ENCODE measurements at regions not wholly inside any gene's neighbourhood (a gene's known extent, or its start where the extent isn't known, plus 50 kb on each side); places are given as distances from the start of the nearest gene placed in this dataset.

- TF ChIP-seq, protein P1, sequence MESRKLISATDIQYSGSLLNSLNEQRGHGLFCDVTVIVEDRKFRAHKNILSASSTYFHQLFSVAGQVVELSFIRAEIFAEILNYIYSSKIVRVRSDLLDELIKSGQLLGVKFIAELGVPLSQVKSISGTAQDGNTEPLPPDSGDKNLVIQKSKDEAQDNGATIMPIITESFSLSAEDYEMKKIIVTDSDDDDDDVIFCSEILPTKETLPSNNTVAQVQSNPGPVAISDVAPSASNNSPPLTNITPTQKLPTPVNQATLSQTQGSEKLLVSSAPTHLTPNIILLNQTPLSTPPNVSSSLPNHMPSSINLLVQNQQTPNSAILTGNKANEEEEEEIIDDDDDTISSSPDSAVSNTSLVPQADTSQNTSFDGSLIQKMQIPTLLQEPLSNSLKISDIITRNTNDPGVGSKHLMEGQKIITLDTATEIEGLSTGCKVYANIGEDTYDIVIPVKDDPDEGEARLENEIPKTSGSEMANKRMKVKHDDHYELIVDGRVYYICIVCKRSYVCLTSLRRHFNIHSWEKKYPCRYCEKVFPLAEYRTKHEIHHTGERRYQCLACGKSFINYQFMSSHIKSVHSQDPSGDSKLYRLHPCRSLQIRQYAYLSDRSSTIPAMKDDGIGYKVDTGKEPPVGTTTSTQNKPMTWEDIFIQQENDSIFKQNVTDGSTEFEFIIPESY (IDR thresholded peaks at IDR 0.05; ENCODE audit: extremely low read depth, insufficient replicate concordance, low read length): no peak
- TF ChIP-seq CTCF (IDR thresholded peaks at IDR 0.05 in 2 of 3, conservative IDR thresholded peaks at IDR 0.05 in 1 of 3; ENCODE audit: borderline replicate concordance in 1 of 3, insufficient read depth in 1 of 3, low read depth in 2 of 3, low read length in 2 of 3) (no peak), ZFX (IDR thresholded peaks at IDR 0.05) (no peak), ZNF274 (IDR thresholded peaks at IDR 0.05; ENCODE audit: low read depth, low read length) (no peak), EZH2phosphoT487 (IDR thresholded peaks at IDR 0.05; ENCODE audit: borderline replicate concordance) (no peak)
These were observed 912.5 kb upstream of the PABPC4L start (continued) for GRCh38 chr4:135114079-135114478.

DNA sequence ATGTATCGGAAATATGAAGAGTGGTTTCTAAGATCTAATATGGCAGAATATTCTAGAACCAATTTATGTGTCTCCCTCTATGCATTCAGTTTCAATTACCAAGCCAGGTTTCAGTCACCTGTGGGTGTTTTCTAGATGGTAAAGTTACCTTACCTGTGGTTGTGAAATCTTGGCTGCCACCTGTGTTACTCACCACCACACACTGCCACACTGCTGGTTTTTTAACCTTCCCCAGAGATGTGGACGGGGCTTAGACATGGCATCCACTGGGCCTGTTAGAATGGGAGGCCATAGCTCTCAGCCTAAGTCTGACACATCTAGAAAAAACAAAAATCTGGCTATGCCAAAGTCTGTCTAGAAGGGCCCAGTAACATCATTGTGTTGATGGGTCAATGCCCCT lies 896.5 kb upstream of the PABPC4L start:
- Histone ChIP-seq H2AFZ (ENCODE audit: low read depth, low read length, poor library complexity, severe bottlenecking) (no peak overlapping the region), H3K4me2 (ENCODE audit: low read length) (no peak overlapping the region), H3K9ac (ENCODE audit: low read length) (no peak overlapping the region), H3K4me1 (ENCODE audit: control insufficient read depth in 1 of 2, insufficient read depth in 2 of 2, low read length in 2 of 2) (no peaks in the 10 kb centered on the region), H3K27me3 (ENCODE audit: insufficient read depth, low read length) (no peaks in the 10 kb centered on the region), H3K9me2 (ENCODE audit: insufficient read depth) (no peaks in the 10 kb centered on the region; the same call in 1 of the 2 replicates), H3K79me2 (ENCODE audit: insufficient read depth, low read length) (no peaks in the 10 kb centered on the region), H3K4me3 (replicated peaks in 1 of 2; ENCODE audit: low read depth in 1 of 2, low read length in 2 of 2) (no peak overlapping the region), H3K27ac (ENCODE audit: low read depth, low read length) (no peak overlapping the region), H3K9me3 (ENCODE audit: control insufficient read depth in 1 of 2, insufficient read depth in 1 of 2, low read depth in 1 of 2, low read length in 2 of 2) (no peaks in the 10 kb centered on the region), H3K36me3 (ENCODE audit: control insufficient read depth in 1 of 2, insufficient read depth in 2 of 2, low read length in 2 of 2) (no peaks in the 10 kb centered on the region), H4K20me1 (ENCODE audit: insufficient read depth) (no peaks in the 10 kb centered on the region)
- BruUV-seq (replicated peaks): no TSS peak
- DNase-seq (ENCODE audit: low read depth, low spot score) (no peak), ATAC-seq (no peak)
- ChIA-PET POLR2A (no interaction called here), RAD21 (ENCODE audit: low non-redundant PET in 1 of 2, low total read pairs in 2 of 2, uncharacterized antibody in 2 of 2, unreplicated experiment in 2 of 2) (no interaction called here), CTCF (no interaction called here)
- intact Hi-C loops (cut with micrococcal nuclease): no loop called here
- no peak for TF ChIP-seq TCF7L2 (IDR thresholded peaks at IDR 0.05; ENCODE audit: borderline replicate concordance, extremely low read depth, insufficient read depth, insufficient read length)
- TF ChIP-seq ZFX (IDR thresholded peaks at IDR 0.05): no peak
- TF ChIP-seq, protein P2, sequence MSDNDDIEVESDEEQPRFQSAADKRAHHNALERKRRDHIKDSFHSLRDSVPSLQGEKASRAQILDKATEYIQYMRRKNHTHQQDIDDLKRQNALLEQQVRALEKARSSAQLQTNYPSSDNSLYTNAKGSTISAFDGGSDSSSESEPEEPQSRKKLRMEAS (IDR thresholded peaks at IDR 0.05): no peak
- no peak for TF ChIP-seq EZH2 (IDR thresholded peaks at IDR 0.05)
- TF ChIP-seq, protein P1 (IDR thresholded peaks at IDR 0.05; ENCODE audit: extremely low read depth, insufficient replicate concordance, low read length): no peak
- no peak for TF ChIP-seq JUND (IDR thresholded peaks at IDR 0.05)
- no peak for TF ChIP-seq POLR2A (IDR thresholded peaks at IDR 0.05; ENCODE audit: borderline replicate concordance, extremely low read depth, insufficient read depth, insufficient read length)
- no peak for TF ChIP-seq SIN3A (IDR thresholded peaks at IDR 0.05; ENCODE audit: low read depth)
- TF ChIP-seq FOSL1 (IDR thresholded peaks at IDR 0.05; ENCODE audit: low read depth): no peak
- no peak for TF ChIP-seq RAD21 (IDR thresholded peaks at IDR 0.05; ENCODE audit: low read depth)
- no peak for TF ChIP-seq ELF1 (IDR thresholded peaks at IDR 0.05; ENCODE audit: borderline replicate concordance, low read depth)
- no peak for TF ChIP-seq POLR2AphosphoS5 (IDR thresholded peaks at IDR 0.05; ENCODE audit: low read depth, low read length)
- no peak for TF ChIP-seq SP1 (IDR thresholded peaks at IDR 0.05; ENCODE audit: low read depth)
- no peak for TF ChIP-seq EGR1 (IDR thresholded peaks at IDR 0.05; ENCODE audit: low read depth)

Measured in HCT116 (cell line).